ENCODE measurements at regions not wholly inside any gene's neighbourhood (a gene's known extent, or its start where the extent isn't known, plus 50 kb on each side); places are given as distances from the start of the nearest gene placed in this dataset.

- DNase-seq: no peak
These were observed 928.9 kb downstream of the TBC1D22A start for GRCh38 chr22:47691152-47691895.

- DNase-seq: no peak
These were observed 928.1 kb downstream of the TBC1D22A start for GRCh38 chr22:47690586-47690985.

- DNase-seq: no peak
These were observed 927.7 kb downstream of the TBC1D22A start for GRCh38 chr22:47690166-47690565.

GRCh38 chr22:47687776-47688175 lies 925.3 kb downstream of the TBC1D22A start:
- no peak for DNase-seq

GRCh38 chr22:47687346-47687655 lies 924.9 kb downstream of the TBC1D22A start:
- no peak for DNase-seq

GRCh38 chr22:47686594-47687345 lies 924.3 kb downstream of the TBC1D22A start:
- DNase-seq: no peak

- DNase-seq: no peak
These were observed 919.1 kb downstream of the TBC1D22A start for GRCh38 chr22:47681411-47682165.

- no peak for DNase-seq
These were observed 916.3 kb downstream of the TBC1D22A start for GRCh38 chr22:47678636-47679287.

GRCh38 chr22:47678048-47678447 lies 915.6 kb downstream of the TBC1D22A start:
- no peak for DNase-seq

- no peak for DNase-seq
These were observed 914.2 kb downstream of the TBC1D22A start for GRCh38 chr22:47676685-47677084.

- no peak for DNase-seq
These were observed 912.1 kb downstream of the TBC1D22A start for GRCh38 chr22:47674600-47674999.

- no peak for DNase-seq
These were observed 911.1 kb downstream of the TBC1D22A start for GRCh38 chr22:47673557-47673956.

GRCh38 chr22:47672526-47672925 lies 910.1 kb downstream of the TBC1D22A start:
- DNase-seq: no peak

GRCh38 chr22:47665151-47665550 lies 902.7 kb downstream of the TBC1D22A start:
- no peak for DNase-seq

- no peak for DNase-seq
These were observed 901.5 kb downstream of the TBC1D22A start for GRCh38 chr22:47663615-47664605.

GRCh38 chr22:47659467-47660223 lies 897.2 kb downstream of the TBC1D22A start:
- no peak for DNase-seq

GRCh38 chr22:47658182-47658581 lies 895.7 kb downstream of the TBC1D22A start:
- no peak for DNase-seq

- no peak for DNase-seq
These were observed 894.8 kb downstream of the TBC1D22A start for GRCh38 chr22:47657224-47657623.

GRCh38 chr22:47656806-47657205 lies 894.4 kb downstream of the TBC1D22A start:
- no peak for DNase-seq

- no peak for DNase-seq
These were observed 893.5 kb downstream of the TBC1D22A start for GRCh38 chr22:47655930-47656329.

- DNase-seq: no peak
These were observed 892.6 kb downstream of the TBC1D22A start for GRCh38 chr22:47654922-47655491.

Measured in activated CD4-positive, alpha-beta T cell treated with anti-CD3 and anti-CD28 coated beads for 1 hour (primary cell).